Tibial nerve (tissue), 3 donors: ENCODE measurements at regions not wholly inside any gene's neighbourhood (a gene's known extent, or its start where the extent isn't known, plus 50 kb on each side); places are given as distances from the start of the nearest gene placed in this dataset.

Experiments used
- CTCF ChIP-seq, 5 experiments: fragments of 200-600 bp in 3 of 5; fragments of 450-650 bp in 2 of 5; sonication (generic) in 3 of 5; IDR thresholded peaks; one replicate each; pipeline ENCODE4 v1.5.1; 2016 to 2019; ENCODE audit warnings: antibody characterized with exemption in 5 of 5, mild to moderate bottlenecking in 3 of 5, moderate library complexity in 2 of 5
- POLR2A ChIP-seq, 2 donors: fragments of 450-650 bp; IDR thresholded peaks; one replicate each; pipeline ENCODE4 v1.6.1; 2017; ENCODE audit warnings: antibody characterized with exemption in 2 of 2, mild to moderate bottlenecking in 2 of 2, moderate library complexity in 2 of 2

GRCh38 chr2:156253765-156254164 is 78.8 kb downstream of the NR4A2 start:
- TF ChIP-seq POLR2A (IDR thresholded peaks at IDR 0.05) (no peak), CTCF (IDR thresholded peaks at IDR 0.05) (no peak)
